AG10803 (cell line): ENCODE measurements at regions not wholly inside any gene's neighbourhood (a gene's known extent, or its start where the extent isn't known, plus 50 kb on each side); places are given as distances from the start of the nearest gene placed in this dataset.
"Not testable (repeated sequence)": the region's sequence is repeated elsewhere in the genome, so short reads cannot be mapped to it uniquely, and the experiment has no call there.

Experiments used
- DNase-seq: peaks from one replicate; pipeline ENCODE4 v3.0.0; 2010; ENCODE audit warnings: low read depth
- H3K4me3 ChIP-seq: 2 replicates; pipeline ENCODE4 v1.5.1; 2011; ENCODE audit warnings: mild to moderate bottlenecking, low read length, control low read depth
- CTCF ChIP-seq: conservative IDR thresholded peaks from 2 replicates; pipeline ENCODE4 v1.5.1; 2011; ENCODE audit warnings: mild to moderate bottlenecking, low read length, control low read depth, inconsistent platforms

GRCh38 chr2:120647487-120647886 is 88.2 kb upstream of the GLI2 start:
- no peak overlapping the region for H3K4me3 ChIP-seq
- no peak for TF ChIP-seq CTCF
- DNase-seq = peak; percentile 69

GRCh38 chr2:120649381-120649780 is 86.3 kb upstream of the GLI2 start:
- not testable (repeated sequence) for H3K4me3 ChIP-seq, DNase-seq

- DNase-seq = no peak
- H3K4me3 ChIP-seq = no peak overlapping the region
- no peak for TF ChIP-seq CTCF
Measured at GRCh38 chr2:120650022-120650644, 85.5 kb upstream of the GLI2 start.

DNA sequence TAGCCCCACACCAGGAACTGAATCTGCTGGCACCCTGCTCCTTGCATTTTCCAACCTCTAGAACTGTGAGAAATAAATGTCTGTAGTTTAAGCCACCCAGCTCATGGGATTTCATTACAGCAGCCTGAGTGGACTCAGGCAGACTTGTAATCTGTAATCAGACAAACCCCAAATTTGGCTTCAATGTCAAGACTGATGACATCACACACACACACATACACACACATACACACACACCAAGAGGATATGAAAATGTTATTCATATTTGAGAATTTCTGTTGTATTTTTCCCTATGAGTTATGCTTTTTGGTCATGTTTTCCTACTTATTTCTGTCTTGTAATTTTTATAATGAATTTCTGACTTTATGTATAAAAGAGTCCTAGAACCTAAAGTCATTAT is 83.8 kb upstream of the GLI2 start:
- no peak for DNase-seq
- no peak for TF ChIP-seq CTCF

DNA sequence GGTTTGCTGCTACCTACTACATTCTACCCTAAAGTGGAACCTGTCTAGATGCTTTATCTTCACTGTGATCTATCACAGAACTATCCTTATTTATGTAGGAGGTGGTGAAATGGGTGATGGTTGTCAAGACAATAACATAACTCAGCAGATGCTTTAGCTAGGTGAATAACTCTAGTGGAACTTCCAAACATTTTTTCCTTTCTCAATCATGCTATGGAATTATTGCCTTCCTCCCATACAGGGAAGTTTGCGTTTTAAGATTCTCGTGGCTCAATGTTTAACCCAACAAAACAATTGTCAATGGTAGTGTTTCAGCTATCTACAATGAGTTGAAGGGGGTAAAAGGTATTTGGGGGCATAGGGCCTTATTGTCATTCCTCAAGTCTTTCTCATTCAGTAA is 82.6 kb upstream of the GLI2 start:
- no peak for TF ChIP-seq CTCF
- peak; percentile 82 for DNase-seq
- no peak overlapping the region for H3K4me3 ChIP-seq

More for the DNA sequence above, 83.8 kb upstream of the GLI2 start:
- H3K4me3 ChIP-seq = no peak overlapping the region

GRCh38 chr2:120653871-120654270 is 81.8 kb upstream of the GLI2 start:
- no peak for DNase-seq
- no peak overlapping the region for H3K4me3 ChIP-seq
- no peak for TF ChIP-seq CTCF

DNA sequence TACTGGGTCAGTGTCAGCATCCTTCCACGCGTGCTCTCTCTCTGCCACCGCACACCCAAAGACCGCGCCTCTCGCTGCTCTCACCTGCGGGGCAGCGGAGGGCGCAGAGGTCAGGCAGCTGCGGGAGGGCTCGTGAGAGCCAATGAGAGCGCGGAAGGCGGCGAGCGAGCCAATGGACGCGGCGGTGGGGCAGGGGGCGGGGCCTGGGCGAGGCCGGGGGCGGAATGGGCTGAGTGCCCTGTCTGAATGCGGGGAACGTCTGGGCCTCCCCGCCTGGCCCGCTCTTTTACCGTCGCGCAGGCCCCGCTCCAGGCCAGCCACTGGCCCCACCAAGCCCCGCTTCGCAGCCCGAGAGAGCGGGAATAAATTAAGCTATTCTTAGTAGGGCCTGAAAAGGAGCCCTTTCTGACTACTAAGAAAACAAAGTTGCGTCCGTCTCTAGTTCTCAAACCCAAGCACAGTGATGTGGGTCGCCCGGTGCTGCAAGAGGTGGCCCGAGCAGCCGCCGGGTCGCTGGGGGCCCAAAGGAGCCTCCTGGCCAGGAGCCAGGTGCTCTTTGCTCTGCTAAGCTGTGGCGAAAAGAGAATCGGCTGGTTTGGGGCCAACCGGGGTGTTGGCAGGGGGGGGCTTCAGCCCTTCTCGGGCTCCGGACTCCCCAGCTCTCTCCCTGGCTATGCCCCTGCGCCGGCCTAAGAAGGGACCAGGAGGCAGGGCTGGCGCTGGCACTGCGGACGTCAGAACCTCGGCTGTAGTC is 81.1 kb upstream of the GLI2 start:
- no peak for TF ChIP-seq CTCF
- DNase-seq = no peak
- H3K4me3 ChIP-seq = no peak overlapping the region
